Globus pallidus (tissue), 1 donor: ENCODE measurements at regions not wholly inside any gene's neighbourhood (a gene's known extent, or its start where the extent isn't known, plus 50 kb on each side); places are given as distances from the start of the nearest gene placed in this dataset.

Source experiments
- DNase-seq: peaks from one replicate; pipeline ENCODE4 v3.0.0-alpha.2; 2015; ENCODE audit warnings: low spot score

- DNase-seq: no peak
These were observed 683.8 kb upstream of the ATXN8OS start for GRCh38 chr13:69423844-69424243.

GRCh38 chr13:69418319-69418718 lies 689.3 kb upstream of the ATXN8OS start:
- no peak for DNase-seq

- no peak for DNase-seq
These were observed 696.9 kb upstream of the ATXN8OS start for GRCh38 chr13:69410761-69411160.

- no peak for DNase-seq
These were observed 715.9 kb upstream of the ATXN8OS start for GRCh38 chr13:69391756-69392155.

DNA sequence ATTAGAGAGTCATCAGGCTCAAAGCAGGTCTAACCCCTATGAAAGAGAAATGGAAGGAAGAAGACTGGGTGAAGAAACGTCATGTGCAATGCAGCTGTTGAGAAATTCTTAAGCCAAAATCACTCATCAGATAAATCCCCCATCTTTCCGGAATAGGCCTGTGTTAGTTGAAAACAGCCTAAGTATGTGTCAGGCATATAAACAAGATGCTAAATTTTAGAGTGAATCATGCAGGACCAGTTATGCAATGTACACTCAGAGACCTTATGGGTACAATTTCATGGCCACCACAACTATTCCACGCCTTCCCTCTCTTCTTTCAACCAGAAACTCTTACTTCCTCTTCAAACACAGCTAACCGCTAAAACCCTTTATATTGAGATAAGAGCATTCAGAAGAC lies 717.7 kb upstream of the ATXN8OS start:
- DNase-seq: no peak

DNA sequence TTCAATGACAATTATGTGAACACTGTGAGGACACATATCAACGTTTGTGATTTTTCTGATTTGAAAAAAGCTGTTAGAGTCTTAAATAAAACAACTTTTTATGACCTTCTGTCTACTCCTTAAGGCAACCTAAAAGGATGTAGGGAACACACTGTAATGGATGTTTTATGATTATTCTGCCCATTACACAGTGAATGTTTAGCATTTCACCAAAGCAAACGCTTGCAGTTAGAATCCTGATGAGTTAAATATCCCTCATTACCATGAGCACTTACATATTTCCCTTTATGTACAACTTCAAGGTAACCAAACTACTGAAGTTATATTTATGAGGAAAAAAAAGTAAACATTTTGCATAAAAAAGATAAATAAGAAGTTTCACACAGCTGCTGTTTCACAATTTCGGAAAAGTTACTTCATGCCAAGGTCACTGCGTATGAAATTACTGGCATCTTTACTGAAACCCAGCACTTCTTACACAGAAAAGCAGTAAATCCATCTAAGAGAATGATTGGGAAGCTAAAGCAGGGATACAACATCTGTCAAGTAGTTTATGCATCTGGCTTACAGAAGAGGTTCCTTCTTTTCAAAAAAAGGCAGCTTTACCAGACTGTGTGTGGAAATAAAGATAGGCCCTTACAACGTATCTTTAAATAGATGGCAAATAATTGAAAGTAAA lies 733.7 kb upstream of the ATXN8OS start:
- no peak for DNase-seq

GRCh38 chr13:69363360-69363759 lies 744.3 kb upstream of the ATXN8OS start:
- no peak for DNase-seq

- DNase-seq: no peak
These were observed 776.4 kb upstream of the ATXN8OS start for GRCh38 chr13:69331245-69331644.

GRCh38 chr13:69324090-69324886 lies 783.3 kb upstream of the ATXN8OS start:
- DNase-seq: peak; percentile 1

DNA sequence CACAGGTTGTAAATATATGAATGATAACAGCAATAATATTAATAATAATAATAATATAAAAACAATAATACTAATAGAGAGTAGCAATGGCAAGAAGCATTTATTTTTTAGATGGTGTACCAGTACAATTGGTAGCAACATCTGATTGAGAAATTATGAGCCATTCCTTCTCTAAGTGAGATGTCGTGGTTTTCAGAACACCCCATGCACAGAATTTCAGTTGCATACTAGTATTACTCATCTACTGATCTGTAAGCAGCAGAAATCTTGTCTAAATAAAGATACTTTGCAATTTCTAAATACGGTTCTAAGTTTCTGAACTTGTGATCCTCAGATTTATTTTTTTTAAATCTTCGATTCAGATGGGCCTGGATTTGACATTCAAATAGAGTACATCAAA lies 788.0 kb upstream of the ATXN8OS start:
- no peak for DNase-seq

- no peak for DNase-seq
These were observed 792.6 kb upstream of the ATXN8OS start for GRCh38 chr13:69315039-69315438.

- DNase-seq: no peak
These were observed 800.9 kb upstream of the ATXN8OS start for GRCh38 chr13:69306766-69307165.

GRCh38 chr13:69300131-69300530 lies 807.5 kb upstream of the ATXN8OS start:
- DNase-seq: no peak

DNA sequence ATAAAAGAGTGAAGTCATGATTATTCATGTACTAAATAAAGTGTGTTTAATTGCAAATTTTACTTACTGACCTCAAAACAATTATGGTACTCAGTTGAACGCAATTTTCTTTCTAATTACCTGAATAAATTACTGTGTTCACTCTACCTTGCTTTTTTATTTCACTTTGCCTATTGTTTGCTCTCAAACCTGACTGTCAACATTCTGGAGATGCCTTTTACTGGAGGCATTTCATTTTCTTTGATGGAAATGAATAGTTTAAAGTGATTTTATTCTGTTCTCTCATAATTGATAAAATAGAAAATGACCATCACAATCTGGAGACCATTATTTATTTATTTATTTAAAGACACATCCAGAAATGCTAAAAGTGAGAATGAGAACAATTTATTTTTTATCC lies 811.5 kb upstream of the ATXN8OS start:
- DNase-seq: no peak

- no peak for DNase-seq
These were observed 814.7 kb upstream of the ATXN8OS start for GRCh38 chr13:69292789-69293425.

GRCh38 chr13:69291292-69291906 lies 816.2 kb upstream of the ATXN8OS start:
- no peak for DNase-seq

DNA sequence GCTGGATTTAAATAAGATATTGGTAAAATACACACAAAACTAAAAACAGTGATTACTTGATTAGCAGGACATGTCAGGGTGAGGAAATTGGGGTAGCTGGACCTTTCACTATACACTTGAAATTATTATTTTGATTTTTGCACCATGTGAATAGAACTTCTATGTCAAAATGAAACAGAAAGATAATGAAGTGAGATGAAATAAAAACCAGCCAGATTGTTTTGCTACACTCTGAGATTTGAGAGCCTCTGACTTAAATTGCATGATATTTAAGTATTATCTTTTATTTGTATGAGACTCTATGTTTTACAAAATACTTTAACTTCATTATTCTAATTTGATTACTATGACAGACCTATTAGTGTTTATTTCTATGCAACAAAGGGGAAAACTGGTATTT lies 819.6 kb upstream of the ATXN8OS start:
- no peak for DNase-seq

- no peak for DNase-seq
These were observed 820.5 kb upstream of the ATXN8OS start for GRCh38 chr13:69287050-69287698.

DNA sequence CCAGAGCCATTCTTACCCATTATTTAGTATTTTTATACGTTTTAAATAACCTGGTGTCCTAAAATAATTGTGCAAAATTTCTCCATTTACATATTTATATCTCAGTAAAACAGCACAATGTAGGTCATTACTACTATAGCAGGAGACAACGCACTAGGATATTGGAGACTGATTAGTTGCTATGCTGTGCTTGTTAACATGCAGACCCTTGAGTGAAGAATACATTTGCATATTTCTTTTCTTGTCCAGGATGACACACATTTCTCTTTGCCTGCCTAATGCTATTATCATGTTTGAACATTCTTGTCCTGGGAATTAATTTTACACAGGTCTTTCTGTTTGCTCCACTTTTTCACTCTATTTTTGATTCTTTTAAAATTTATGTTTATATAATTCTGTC lies 823.8 kb upstream of the ATXN8OS start:
- no peak for DNase-seq

GRCh38 chr13:69283301-69283700 lies 824.3 kb upstream of the ATXN8OS start:
- no peak for DNase-seq

DNA sequence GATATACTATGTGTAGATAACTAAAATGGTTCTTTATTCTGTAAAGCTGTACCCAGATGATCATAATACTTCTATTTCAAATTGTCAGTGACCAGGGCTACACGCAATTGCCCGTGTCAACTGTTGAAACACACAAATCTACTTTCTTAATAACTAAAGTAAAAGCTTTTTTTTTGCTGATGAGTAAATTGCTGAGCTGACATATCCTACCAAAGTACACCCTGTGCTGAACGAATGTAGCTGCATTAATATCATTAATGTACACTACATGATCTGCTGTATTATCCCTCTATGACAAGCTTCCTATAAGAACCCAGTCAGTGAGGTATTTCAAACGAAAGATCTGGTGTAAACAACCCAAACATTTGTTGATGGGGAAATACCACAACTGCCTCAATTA lies 827.2 kb upstream of the ATXN8OS start:
- DNase-seq: no peak

GRCh38 chr13:69279213-69279612 lies 828.4 kb upstream of the ATXN8OS start:
- DNase-seq: no peak
